Jurkat, Clone E6-1 (cell line): ENCODE measurements at regions not wholly inside any gene's neighbourhood (a gene's known extent, or its start where the extent isn't known, plus 50 kb on each side); places are given as distances from the start of the nearest gene placed in this dataset.
"Not testable (repeated sequence)": the region's sequence is repeated elsewhere in the genome, so short reads cannot be mapped to it uniquely, and the experiment has no call there.

Experiments
- DNase-seq: peaks from one replicate; pipeline ENCODE4 v3.0.0-alpha.2; 2011; ENCODE audit warnings: low read depth, low spot score
- H3K4me3 ChIP-seq: 2 replicates; pipeline ENCODE4 v1.5.1; 2011; ENCODE audit warnings: mild to moderate bottlenecking, low read length, control low read depth, moderate library complexity

DNA sequence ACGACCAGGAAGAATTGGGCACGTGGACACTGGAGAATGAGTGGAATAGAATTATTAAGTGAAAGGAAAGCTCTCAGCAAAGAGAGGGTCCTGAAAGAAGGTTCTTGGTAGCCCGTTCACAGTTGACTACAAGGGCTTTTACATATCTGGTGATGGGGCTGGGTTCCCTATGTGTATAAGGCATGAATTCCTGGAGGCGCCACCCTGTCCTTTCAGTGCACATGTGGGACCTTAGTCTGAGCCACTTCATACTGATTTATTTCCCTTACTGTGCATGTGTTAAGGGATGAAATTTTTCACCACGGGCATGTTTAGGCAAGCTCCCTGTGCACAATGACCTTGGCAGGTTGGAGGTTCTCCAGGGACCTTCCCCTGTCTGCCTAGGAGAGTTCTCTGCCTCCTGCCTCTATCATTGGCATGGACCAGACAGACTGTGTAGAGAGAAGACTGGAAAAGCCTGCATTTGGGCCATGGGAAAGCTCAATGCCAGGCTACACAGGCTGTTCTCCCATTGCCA, 145.9 kb upstream of the ITGB1 start:
- no peak overlapping the region for H3K4me3 ChIP-seq
- DNase-seq, result no peak

DNA sequence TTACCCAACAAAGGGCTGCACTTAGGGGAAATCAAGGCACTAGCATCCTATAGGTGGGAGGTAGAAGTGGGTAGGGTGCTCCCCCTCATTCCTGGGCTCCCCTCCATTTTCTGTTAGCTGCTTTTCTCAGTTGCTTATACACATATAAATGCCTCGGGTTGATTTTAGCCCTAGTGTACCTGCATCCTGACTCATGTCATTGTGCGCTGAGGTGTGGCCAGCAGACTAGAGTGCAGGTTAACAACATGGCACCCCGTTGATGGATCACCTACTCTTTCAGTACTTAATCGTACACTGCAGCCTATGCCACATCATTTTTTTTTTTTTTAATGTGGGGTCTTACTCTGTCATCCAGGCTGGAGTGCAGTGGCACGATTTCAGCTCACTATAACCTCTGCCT, 144.0 kb upstream of the ITGB1 start:
- no peak overlapping the region for H3K4me3 ChIP-seq
- DNase-seq, result no peak

- no peak for DNase-seq
Observed at GRCh38 chr10:33101392-33101787, 143.4 kb upstream of the ITGB1 start.

GRCh38 chr10:33100781-33101391, 142.9 kb upstream of the ITGB1 start:
- DNase-seq, result no peak
- H3K4me3 ChIP-seq, result no peak overlapping the region

More at GRCh38 chr10:33101392-33101787, 143.4 kb upstream of the ITGB1 start:
- H3K4me3 ChIP-seq, result no peak overlapping the region

- H3K4me3 ChIP-seq, result no peak overlapping the region
- DNase-seq, result no peak
Observed at GRCh38 chr10:33099748-33100147, 141.7 kb upstream of the ITGB1 start.

DNA sequence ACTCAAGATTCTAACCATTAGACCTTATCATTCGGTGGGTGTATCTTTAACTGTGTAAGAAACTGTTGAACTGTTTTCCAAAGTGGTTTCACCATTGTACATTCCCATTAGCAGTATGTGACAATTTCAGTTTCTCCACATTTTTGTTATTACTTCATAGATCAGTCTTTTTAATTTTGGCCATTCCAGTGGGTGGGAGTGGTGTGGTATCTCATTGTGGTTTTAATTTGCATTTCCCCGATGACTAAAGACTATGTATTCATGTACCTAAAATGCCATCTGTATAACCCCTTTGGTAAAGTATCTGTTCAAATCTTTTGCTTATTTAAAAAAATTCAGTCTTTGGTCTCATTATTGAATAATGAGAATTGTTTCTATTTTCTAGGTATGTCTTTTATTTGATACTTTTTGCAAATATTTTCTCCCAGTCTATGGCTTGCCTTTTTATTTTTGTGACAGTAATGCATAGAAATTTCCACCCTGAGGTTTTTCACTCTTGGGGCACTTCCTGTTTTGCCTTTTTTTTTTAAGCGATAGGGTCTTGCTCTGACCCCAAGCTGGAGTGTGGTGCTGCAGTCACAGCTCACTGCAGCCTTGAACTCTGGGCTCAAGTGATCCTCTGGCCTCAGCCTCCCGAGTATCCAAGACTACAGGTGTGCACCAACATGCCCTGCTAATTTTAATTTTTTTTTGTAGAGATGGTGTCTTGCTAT, 141.1 kb upstream of the ITGB1 start:
- DNase-seq, result no peak

GRCh38 chr10:33095867-33096815, 138.1 kb upstream of the ITGB1 start:
- no peak for DNase-seq
- H3K4me3 ChIP-seq, result no peak overlapping the region

More for the DNA sequence above, 141.1 kb upstream of the ITGB1 start:
- H3K4me3 ChIP-seq, result no peak overlapping the region

DNA sequence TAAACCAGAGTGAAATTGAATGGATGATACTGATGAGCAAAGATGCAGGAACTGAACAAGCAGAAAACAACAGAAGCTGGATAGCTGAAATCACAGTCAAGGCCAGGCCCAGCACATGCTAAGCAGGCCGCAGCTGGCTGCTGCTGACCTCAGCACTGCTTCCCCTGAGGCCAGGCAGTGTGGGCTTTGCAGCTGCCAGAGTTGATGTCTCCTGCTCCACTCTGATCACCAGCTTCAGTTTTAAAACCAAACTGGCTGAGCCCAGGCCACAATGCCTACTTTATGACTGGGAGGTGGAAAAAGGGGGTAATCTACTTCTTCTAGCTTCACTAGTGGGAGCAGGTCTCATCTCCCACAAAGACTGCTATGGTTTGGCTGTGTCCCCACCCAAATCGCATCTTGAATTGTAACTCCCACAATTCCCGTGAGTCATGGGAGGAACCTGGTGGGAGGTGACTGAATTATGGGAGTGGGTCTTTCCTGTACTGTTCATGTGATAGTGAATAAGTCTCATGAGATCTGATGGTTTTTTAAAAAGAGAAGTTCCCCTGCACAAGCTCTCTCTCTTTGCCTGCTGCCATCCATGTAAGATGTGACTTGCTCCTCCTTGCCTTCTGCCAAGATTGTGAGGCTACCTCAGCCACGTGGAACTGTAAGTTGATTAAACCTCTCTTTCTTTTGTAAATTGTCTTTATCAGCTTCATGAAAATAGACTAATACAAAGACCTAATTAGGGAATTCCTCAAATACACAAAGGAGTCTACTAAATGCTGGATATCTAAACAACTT, 136.4 kb upstream of the ITGB1 start:
- no peak overlapping the region for H3K4me3 ChIP-seq
- no peak for DNase-seq

DNA sequence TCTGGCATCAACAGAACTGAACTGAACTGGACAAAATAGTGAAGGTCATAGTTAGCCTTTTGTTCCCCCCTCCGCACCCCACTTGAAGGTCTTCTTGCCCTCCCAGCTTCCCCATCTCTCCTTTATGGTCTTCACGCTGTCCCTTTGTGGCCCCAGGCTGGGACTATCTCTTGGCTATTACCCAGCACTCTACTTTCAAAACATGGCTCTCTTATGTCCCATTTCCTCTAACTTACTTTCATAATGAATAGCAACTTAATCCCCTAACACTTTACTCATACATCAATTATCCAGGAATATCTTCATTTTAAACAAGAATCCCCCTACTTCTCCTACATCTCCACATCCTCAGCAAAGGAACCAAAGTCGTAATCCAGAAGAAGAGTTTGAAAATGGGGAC, 135.3 kb upstream of the ITGB1 start:
- H3K4me3 ChIP-seq, result no peak overlapping the region
- no peak for DNase-seq

GRCh38 chr10:33092596-33092995, 134.6 kb upstream of the ITGB1 start:
- DNase-seq, result no peak
- no peak overlapping the region for H3K4me3 ChIP-seq

DNA sequence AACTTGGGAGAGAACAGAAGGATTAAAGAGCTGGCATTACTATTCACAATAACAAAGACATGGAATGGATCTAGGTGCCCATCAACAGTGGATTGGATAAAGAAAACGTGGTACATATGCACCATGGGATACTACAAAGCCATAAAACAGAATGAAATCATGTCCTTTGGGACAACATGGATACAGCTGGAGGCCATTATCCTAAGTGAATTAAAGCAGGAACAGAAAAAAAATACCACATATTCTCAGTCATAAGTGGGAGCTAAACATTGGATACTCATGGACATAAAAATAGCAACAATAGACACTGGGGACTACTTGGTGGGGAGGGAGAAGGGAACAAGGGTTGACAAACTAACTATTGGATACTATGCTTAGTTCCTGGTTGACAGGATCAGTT, 133.2 kb upstream of the ITGB1 start:
- H3K4me3 ChIP-seq, result no peak overlapping the region
- no peak for DNase-seq

GRCh38 chr10:33088990-33089389, 131.0 kb upstream of the ITGB1 start:
- no peak overlapping the region for H3K4me3 ChIP-seq
- no peak for DNase-seq

DNA sequence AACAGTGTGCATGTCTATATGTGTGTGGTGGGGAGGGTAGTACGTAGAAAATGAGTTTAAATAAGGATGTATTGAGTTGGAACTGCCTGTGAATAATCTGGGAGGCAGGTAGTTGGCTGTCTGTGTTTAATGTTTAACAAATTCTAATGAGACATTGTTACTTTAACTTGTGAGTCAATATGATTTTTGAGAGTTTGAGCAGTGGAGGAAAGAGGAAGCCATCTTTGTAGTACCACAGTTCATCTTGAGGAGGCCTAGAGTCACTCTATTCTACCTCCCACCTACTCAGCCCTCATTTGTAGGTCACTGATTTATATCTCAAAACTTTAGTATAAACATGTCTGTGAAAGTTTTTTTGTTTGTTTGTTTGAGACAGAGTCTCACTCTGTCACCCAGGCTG, 129.9 kb upstream of the ITGB1 start:
- no peak for DNase-seq
- no peak overlapping the region for H3K4me3 ChIP-seq

DNA sequence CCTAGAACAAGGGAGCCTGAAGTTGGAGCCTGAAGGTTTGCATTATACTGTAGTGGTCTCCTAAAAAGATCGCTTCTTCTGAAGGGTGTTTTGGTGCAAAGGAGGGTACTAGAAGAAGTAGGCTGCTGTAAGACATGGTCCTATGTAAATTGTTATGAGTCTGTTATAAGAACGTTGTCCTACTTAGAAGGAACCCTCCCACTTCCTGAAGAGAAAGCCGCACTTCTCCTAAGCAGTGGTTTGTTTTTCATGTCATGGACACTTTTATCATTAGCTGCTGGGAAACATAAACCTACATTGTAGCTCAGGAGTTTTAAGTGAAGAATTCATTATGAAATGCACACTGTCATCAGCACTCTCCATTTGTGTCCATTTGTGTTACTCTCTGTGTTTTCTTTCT, 129.1 kb upstream of the ITGB1 start:
- peak; percentile 77 for DNase-seq
- no peak overlapping the region for H3K4me3 ChIP-seq

GRCh38 chr10:33086100-33086499, 128.1 kb upstream of the ITGB1 start:
- no peak overlapping the region for H3K4me3 ChIP-seq
- DNase-seq, result no peak

GRCh38 chr10:33085313-33085833, 127.3 kb upstream of the ITGB1 start:
- DNase-seq, result no peak
- H3K4me3 ChIP-seq, result no peak overlapping the region

GRCh38 chr10:33084453-33084852, 126.4 kb upstream of the ITGB1 start:
- H3K4me3 ChIP-seq, result no peak overlapping the region
- no peak for DNase-seq

DNA sequence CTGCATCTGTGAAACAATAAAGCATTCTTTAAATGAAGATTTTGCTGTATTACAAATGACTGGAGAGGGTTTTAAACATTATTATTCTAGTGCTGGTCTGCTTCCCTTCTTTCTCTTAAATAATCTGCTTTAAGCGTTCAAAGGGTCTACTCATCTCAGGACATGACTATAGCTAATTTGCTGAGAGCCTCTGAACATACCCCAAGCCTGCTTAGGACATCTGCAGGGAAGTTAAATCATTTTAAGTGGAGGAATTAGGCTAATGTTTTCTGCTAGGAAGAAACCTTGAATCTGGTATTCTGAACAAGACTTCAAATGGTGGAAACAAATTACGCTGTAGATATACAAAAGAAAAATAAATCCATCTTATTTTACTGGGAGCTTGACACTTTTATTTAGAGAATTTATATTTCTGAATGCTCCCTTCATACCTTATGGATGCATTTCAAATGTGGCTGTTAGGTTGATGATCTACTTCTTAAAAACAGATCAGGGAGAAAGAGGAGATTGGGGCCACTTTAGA, 124.4 kb upstream of the ITGB1 start:
- no peak for DNase-seq
- H3K4me3 ChIP-seq, result no peak overlapping the region

DNA sequence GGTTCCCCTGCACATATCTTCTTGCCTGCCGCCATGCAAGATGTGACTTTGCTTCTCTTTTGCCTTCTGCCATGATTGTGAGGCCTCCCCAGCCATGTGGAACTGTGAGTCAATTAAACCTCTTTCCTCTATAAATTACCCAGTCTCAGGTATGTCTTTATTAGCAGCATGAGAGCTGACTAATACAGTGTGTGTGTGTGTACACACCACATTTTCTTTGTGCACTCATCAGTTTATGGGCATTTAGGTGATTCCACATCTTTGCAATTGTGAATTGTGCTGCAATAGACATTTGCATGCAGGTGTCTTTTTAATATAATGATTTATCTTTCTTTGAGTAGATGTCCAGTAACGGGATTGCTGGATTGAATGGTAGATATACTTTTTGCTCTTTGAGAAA, 122.4 kb upstream of the ITGB1 start:
- not testable (repeated sequence) for H3K4me3 ChIP-seq, DNase-seq
